ENCODE measurements at regions not wholly inside any gene's neighbourhood (a gene's known extent, or its start where the extent isn't known, plus 50 kb on each side); places are given as distances from the start of the nearest gene placed in this dataset.
"Not testable (repeated sequence)": the region's sequence is repeated elsewhere in the genome, so short reads cannot be mapped to it uniquely, and the experiment has no call there.

- H3K4me3 ChIP-seq (ENCODE audit: extremely low read depth in 1 of 4, insufficient read depth in 2 of 4, low read depth in 3 of 4, low read length in 4 of 4); H4K20me1 ChIP-seq (replicated peaks in 1 of 2; ENCODE audit: control insufficient read depth in 1 of 2, insufficient read depth in 2 of 2, low read length in 2 of 2); H2AK5ac ChIP-seq (ENCODE audit: low read depth, low read length); H3K9me3 ChIP-seq (ENCODE audit: insufficient read depth in 2 of 2, low read depth in 1 of 2, low read length in 1 of 2); H4K8ac ChIP-seq (ENCODE audit: extremely low read depth, insufficient read depth, low read length); H3K4me2 ChIP-seq (ENCODE audit: insufficient read depth in 1 of 2, low read depth in 2 of 2, low read length in 2 of 2); H3K79me1 ChIP-seq (ENCODE audit: low read depth, low read length); H3K4ac ChIP-seq (replicated peaks; ENCODE audit: insufficient read length, low read depth, low read length); POLR2A ChIA-PET (ENCODE audit: partially characterized antibody); H2BK120ac ChIP-seq (replicated peaks; ENCODE audit: low read depth, low read length); H3K23me2 ChIP-seq (ENCODE audit: low read depth, low read length); H3K27ac ChIP-seq (ENCODE audit: low read depth, low read length); H3K23ac ChIP-seq (ENCODE audit: insufficient read length); H3K18ac ChIP-seq (ENCODE audit: extremely low read depth, low read length); DNase-seq (ENCODE audit: low read depth in 1 of 2, low spot score in 2 of 2); H3K36me3 ChIP-seq (ENCODE audit: control insufficient read depth in 2 of 4, insufficient read depth in 4 of 4, low read length in 3 of 4); H2BK15ac ChIP-seq (ENCODE audit: low read length); H3K79me2 ChIP-seq (ENCODE audit: control insufficient read depth in 1 of 2, insufficient read depth in 2 of 2, low read length in 2 of 2); H3K14ac ChIP-seq (ENCODE audit: insufficient read length); H2AFZ ChIP-seq (ENCODE audit: low read length); H4K5ac ChIP-seq (ENCODE audit: insufficient read length, low read depth, low read length); H3K9ac ChIP-seq (replicated peaks in 1 of 4; ENCODE audit: extremely low read depth in 1 of 4, low read depth in 3 of 4, low read length in 3 of 4); H2BK20ac ChIP-seq (ENCODE audit: low read length); H2BK5ac ChIP-seq (ENCODE audit: low read depth, low read length); H2BK12ac ChIP-seq (ENCODE audit: low read depth, low read length); H3K56ac ChIP-seq (replicated peaks; ENCODE audit: insufficient read length, low read depth, low read length); H4K91ac ChIP-seq (replicated peaks; ENCODE audit: insufficient read length, low read length); H3K4me1 ChIP-seq (replicated peaks in 1 of 4; ENCODE audit: control insufficient read depth in 3 of 4, insufficient read depth in 4 of 4, low read length in 3 of 4): not testable (repeated sequence)
- H3K27me3 ChIP-seq (replicated peaks in 1 of 4; ENCODE audit: control insufficient read depth in 3 of 4, extremely low read depth in 1 of 4, insufficient read depth in 3 of 4, low read length in 3 of 4) = peaks cover 2 to 20% (median 11%) of the 10 kb centered on the region in 4 experiments
- CTCF ChIA-PET (ENCODE audit: partially characterized antibody) = interaction anchor here (1.2 to 1.5 kb wide), 2 partner anchors 44 to 51 kb away, joined by 3 to 6 read pairs; no protein-coding TSS in a partner anchor
- peak; percentile 48 for FAIRE-seq
- WGBS, 2 experiments (ENCODE audit: extremely low coverage in 1 of 2, insufficient coverage in 1 of 2, insufficient read length in 1 of 2, insufficient replicate concordance in 2 of 2, low coverage in 1 of 2, low lambda C conversion rate in 2 of 2, missing lambda C conversion rate in 1 of 2) = 94% methylated on average over 4 of the region's 4 CpGs; no CpG with 5 or more reads in 1 of the 2 experiments
Observed at GRCh38 chr17:21507806-21508205, 131.6 kb downstream of the KCNJ12 start.
